NCI-H526 treated with DMSO at 0.1 percent for 48 hours (cell line): ENCODE measurements at regions not wholly inside any gene's neighbourhood (a gene's known extent, or its start where the extent isn't known, plus 50 kb on each side); places are given as distances from the start of the nearest gene placed in this dataset.

Source experiments
- DNase-seq: peaks from one replicate; lab custom pipeline; 2025; lab: John Stamatoyannopoulos, UW

DNA sequence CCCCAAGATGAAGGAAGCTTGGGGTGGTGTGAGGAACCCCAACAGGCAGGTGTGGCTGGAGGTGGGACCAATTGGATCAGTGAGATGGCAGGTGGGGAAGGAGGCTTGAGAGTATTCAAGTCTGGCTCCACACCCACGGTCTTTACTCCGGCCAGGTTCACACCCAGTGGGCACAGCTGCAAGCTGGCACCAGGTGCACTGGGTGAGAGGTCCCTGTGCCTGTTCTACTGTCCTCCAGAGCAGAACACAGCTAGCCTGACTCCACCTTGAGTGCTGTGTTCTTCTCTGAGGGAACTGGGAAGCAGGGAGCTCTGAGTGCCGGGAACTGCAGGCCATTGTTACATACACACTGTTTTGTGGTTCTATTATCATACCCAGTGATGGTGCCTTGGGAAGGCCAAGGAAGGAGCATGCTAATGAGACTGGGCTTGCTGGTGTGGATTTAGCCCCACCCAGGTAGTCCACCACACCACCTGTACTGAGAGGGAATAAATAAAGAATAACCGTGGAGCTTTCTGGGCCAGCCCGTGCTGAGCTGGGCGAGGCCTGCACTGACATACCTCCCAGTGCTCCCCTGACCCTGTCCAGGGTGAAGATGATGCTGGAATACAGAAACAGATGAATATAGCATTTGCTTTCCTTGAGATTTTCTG lies 93.4 kb downstream of the ABHD5 start:
- no peak for DNase-seq

DNA sequence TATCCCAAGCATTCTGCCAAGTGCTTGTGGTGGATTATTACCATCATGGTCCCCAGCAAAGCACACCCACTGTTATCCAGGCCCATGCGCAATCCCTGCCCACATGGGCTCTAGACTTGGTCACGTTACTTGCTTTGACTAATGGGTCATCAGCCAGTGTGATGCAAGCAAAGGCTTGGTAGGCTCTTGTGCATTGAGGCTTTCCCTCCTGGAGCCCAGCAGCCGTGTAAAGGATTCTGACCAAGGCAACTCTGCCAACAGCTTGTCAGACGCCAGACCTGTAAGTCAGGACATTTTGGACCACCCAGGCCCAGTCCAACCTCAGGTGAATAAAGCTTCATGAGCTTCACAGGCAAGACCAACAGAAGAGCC lies 93.9 kb downstream of the ABHD5 start:
- no peak for DNase-seq

DNA sequence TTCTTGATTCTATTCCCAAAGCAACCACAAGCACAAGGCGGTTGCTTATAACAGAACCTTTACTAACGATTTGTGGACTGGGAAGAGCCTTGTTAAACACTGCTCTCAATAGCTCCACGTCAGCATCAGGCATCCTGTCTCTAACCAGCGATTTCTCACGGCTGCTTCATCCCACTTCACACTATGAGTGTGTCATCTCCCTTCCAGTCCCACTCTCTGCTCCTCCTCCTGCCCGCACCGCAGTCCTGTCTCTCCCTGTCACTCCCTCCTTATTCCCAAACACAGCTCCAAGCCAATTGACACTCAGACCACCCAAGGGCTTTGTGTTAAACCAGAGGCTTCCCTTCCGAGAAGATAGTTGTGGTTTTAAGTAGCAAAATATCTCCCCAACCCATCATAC lies 94.8 kb downstream of the ABHD5 start:
- DNase-seq, result no peak

GRCh38 chr3:43786102-43786501 lies 95.4 kb downstream of the ABHD5 start:
- no peak for DNase-seq

DNA sequence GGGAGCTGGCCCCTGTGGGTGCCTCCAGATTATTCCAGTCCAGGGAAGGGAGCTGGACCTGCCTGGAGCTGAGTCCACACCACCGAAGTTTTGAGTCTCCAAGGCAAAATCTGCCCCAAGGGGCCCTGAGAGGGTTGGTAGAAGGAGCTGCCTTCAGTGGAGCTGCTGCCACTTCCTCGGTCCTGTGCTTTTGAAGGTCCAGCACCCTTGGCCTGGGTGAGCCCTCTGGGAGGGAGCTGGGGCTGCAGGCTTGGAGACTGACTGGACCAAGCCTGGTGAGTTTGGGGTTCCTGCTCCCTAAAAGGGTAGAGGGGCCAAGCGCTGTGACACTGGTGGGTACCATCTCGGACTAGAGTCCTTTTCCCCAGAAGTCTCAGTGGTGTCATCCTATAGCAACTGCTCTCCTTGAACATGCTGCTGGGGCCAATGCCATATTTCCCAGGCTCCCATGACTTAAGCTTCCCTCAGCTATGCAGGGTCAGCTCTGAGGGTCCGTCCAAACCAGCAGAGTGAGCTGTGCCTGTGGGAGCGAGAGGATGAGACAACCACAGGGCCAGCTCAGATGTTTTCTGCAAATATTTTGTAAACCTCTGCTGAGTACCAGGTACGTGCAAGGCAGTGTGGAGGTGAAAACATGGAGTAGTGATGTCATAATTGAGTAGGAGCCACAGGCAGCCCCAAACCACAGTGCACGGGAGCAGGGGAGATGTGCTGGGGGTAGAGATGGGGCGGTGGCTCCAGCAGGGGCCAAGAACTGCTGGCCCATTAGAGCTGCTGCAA lies 96.0 kb downstream of the ABHD5 start:
- DNase-seq, result no peak

- DNase-seq, result no peak
Observed at GRCh38 chr3:43787330-43787729, 96.6 kb downstream of the ABHD5 start.

- DNase-seq, result no peak
Observed at GRCh38 chr3:43789028-43789427, 98.3 kb downstream of the ABHD5 start.

DNA sequence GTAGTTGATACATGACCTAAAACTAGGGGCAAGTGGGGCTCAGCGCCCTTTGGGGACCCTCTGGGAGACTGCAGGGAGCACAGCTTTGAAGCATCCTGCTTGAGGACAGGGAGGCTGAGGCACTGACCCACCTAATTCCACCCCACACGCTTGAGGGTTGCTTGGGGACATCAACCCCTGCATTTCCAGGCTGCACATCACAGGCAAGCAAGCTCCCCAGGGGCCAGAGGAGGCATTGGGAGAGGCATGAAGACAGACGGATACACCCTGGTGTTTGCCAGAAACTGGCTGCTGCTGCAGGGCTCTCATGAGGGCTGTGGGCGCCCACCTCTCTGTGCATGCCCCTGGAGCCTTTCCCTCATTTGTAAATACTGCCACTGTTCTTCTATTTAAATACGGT lies 99.3 kb downstream of the ABHD5 start:
- DNase-seq, result no peak

GRCh38 chr3:43790476-43790875 lies 99.7 kb downstream of the ABHD5 start:
- no peak for DNase-seq

GRCh38 chr3:43791246-43791645 lies 100.5 kb downstream of the ABHD5 start:
- DNase-seq, result no peak

GRCh38 chr3:43792904-43793303 lies 102.2 kb downstream of the ABHD5 start:
- DNase-seq, result no peak

- DNase-seq, result no peak
Observed at GRCh38 chr3:43793648-43794372, 103.1 kb downstream of the ABHD5 start.

DNA sequence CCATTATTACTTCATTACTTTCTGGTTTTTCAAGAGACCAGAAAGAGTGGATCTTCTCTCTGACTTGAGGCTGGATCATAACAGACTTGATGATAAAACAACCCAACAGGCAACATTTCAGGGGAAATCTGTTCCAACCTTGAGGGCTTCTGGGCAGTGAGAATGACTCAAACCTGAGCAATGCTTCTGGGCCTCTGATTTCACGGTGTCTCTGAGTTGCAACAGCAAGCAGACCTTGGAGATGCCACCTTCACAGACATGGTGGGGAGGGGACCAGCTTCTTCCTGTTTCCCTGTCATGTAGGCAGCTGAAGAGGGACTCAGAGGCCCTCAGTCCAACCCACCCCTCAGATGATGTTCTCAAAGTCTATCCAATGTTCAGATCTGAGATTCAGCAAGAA lies 104.0 kb downstream of the ABHD5 start:
- no peak for DNase-seq

DNA sequence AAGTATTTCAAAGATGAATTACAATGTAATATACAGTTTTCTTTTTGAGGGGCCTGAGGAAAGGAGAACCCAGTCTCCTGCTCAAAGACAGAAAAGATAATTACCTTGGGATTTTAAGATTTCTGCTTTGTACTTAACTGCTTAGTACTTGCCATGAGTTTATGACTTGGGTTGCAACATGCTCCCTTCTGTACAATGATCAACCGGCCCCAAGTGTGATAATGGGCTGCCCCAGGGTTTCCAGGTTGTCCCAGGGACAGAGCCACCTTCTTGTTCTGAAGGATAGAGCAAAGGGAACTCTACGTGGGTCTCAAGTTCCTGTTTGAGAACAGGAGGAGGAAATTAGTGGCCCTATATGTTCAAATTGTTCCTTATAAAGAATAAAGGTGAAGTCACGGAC lies 104.8 kb downstream of the ABHD5 start:
- DNase-seq, result no peak

DNA sequence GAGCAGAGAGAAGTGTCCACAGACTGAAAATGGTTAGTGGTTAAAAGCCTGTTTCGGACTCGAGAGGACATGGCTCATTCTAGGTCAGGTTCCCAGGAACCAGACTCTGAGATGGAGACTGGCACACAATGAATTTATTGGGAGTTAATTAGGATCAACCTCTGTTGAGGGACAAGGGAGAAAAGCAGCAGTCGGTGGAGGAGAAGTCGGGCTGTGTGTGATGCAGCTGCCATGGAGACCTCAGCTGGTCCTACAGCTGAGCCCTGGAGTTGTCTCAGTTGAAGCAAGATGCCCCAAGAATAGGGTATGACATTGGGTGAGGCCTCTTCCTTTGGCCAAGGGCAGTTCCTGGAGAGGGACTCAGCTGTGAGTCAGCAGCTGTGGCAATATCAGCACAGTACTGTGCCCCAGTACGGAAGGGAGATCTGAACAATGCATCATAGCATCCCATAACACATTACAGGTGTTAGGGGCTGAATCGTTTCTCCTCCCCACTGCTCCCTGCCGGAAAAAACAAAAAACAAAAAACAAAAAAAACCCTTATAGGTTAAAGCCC lies 105.4 kb downstream of the ABHD5 start:
- DNase-seq, result no peak

- DNase-seq, result no peak
Observed at GRCh38 chr3:43797794-43798193, 107.1 kb downstream of the ABHD5 start.

DNA sequence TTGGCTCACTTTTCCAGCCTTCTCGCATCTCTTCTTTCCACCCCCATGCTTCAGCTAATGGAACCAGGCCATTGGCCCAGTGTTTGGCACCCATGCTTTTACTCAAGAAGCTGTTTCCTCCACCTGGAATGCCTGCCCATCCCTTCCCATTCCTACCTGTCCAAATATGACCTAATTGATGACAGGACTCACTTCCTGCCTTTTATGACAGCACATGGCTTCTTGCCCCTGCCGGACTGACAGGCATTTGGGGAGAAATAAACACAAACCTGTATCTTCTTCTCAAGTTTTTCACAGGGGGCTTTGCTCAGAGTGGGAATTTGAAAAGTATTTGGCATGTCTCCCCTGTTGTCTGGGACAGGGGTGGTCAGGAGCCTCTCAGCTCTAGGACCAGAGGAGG lies 120.1 kb downstream of the ABHD5 start:
- DNase-seq, result no peak

GRCh38 chr3:43814461-43814860 lies 123.7 kb downstream of the ABHD5 start:
- no peak for DNase-seq

DNA sequence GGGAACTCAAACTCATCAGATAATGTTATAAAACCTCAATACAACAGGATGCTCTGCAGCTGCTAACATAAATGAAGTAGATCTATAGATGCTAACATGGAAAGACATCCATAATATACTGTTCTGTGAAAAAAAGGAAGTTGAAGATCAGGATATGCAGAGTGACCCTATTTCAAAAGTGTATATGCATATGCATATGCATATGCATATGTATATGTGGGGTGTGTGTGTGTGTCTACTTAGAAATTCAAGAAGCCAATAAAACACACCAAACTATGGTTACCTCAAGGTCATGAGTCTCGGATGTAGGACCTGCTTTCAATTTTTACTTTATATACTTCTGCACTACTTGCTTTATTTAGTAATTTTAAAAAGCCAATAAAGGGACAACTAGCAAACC lies 125.6 kb downstream of the ABHD5 start:
- no peak for DNase-seq

DNA sequence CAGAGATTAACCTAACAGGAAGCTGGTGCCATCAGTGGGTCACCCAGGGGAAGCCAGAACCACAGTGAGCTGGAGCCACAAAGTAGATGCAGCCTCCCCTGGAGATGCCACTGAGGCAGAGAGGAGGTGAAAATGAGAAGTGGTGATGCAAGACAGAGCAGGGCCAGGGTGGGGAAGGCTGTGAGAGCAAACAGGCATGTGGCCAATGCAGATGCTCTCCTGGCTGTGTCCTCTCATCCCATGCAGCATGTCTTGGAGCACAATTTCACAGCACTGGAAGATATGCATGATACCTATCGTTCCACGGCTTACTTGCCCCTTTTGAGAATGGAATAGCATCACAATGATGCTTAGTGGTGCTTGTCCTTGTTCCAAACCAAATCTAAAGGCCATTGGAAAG lies 126.3 kb downstream of the ABHD5 start:
- no peak for DNase-seq

DNA sequence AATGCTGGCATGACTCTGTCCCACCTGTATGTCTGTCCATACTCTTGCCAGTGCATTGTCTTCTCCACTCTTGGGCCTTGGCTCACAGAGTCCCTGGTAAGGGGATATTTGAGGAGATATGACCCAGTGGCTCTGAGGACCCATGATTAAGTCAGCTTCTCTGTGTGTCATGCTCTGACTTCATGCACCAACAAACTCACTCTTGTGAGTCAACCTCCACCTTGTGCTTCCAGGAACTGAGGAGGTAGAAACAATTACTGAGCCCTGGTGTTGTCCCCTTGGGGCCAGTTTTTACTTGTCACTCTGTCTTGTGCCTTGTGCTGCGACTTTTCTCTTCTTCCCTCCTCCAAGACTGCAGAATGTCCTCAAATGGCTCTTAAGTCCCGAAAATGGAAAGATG lies 127.1 kb downstream of the ABHD5 start:
- no peak for DNase-seq

GRCh38 chr3:43818229-43818628 lies 127.5 kb downstream of the ABHD5 start:
- no peak for DNase-seq
